HG02885 (cell line): ENCODE measurements at regions not wholly inside any gene's neighbourhood (a gene's known extent, or its start where the extent isn't known, plus 50 kb on each side); places are given as distances from the start of the nearest gene placed in this dataset.

Experiments used
- ATAC-seq: cut with Tn5 transposase; IDR thresholded peaks from one replicate; pipeline ENCODE4 v1.9.1; 2021; ENCODE audit warnings: mild to moderate bottlenecking; ENCODE audit not compliant: unreplicated experiment, poor library complexity

DNA sequence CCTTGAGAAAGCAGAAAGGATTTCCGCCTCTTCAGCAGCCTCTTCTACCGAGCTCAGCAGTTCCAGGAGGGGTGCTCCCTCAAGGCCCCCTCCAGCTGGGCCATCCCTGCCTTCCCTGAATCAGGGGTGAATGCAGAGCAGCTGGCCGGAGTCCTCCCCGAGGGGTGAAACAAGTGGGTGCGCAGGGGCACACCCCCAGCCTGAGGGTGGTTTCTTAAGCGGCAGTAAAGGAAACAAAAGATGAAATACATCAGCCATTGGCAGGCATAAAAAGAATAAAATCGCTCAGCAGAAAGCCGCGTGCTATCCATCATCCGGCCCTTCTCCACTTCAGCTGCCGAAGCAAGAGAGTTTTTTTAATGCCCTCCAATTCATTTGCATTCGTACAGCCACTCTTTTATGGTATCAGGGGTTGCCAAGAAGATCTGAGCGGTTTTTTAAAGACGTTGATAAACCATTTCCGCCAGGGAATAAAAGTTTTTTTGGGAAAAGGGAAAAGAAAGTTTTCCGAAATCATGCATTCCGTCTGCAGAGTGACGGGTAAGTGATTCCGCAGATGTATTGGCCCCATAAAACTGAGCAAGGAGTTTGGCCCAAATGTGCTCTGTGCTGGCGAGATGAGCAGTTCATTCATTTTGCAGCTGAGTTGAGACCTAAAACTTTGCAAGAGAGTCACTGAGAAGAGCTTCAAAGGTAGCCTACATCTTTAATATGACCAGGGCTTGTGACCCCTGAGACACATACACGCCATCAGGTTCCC, 73.7 kb upstream of the ZC3H12A start:
- no peak for ATAC-seq

DNA sequence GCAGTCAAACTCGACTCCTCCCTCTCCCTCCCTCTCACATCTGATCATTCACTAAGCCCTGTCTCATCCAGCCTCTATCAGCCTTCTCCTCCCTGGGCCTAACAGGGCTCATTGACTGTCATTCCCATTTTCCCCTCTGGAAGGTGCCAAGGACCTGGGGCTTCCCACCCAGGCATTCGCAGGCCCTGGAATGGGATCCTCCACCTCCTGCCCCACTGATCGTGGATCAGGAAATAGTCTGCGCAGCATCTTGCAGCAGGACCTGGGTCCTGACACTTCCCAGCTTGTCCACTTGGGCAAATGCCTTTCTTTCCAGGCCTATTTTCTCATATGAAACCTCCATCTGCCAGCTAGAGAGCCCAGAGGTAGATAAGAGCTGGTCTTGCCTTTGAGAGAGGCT, 71.2 kb upstream of the ZC3H12A start:
- ATAC-seq: no peak

DNA sequence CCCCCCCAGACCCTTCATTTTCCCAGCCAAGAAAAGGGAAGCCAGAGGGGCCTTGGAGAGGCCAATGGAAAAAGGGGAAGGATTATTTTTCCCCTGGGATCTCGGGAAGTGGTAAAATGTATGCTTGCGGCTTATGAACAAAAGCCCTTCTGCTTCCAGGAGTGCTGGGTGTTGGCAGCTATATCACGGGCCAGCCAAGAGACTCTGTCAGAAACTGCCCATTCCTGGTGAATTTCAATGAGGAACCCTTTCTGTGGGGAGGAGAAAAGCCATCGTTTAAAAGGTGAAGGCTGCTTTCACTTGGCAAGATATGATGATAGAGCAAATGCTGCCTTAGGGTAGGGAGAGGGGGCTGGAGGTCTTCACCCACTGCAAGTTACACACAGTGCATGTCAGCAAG, 69.7 kb upstream of the ZC3H12A start:
- no peak for ATAC-seq

DNA sequence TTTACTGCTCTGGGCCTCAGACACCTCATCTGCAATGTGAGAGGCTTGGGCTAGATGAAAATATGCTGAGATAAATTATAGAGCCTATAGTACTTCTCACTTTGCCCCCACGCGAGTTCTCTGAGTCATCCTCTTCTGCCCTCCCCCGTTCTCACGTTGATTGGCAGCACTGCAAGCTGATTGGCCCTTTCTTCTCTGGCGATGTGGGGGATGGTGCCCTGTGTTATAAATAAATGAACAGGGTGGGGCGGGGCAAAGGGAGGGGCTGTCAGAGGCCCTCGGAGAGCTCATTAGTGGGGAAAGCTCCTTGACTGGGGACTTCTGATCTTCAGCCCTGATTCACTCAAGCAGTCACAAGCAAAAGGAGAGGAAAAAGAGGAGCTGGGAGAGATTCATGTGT, 64.3 kb upstream of the ZC3H12A start:
- no peak for ATAC-seq

DNA sequence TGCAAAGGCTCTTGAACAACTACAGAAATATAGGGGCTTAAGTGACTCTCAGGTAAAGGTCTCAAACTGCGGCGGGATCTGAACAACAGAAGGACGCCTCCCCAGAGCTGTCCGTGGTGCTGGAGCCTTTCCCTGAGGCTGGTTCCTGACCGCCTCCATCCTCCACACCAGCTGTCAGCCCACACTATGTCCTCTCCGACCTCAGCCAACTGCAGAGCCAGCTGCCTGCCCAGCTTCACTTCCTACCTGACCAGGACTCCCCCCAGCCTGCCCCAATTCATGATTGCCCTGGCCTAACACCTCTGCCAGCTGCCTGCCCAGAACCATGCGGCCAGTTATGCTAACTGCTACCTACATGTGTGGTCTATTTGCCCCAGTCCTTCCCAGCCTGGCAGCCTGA, 63.6 kb upstream of the ZC3H12A start:
- ATAC-seq: no peak

DNA sequence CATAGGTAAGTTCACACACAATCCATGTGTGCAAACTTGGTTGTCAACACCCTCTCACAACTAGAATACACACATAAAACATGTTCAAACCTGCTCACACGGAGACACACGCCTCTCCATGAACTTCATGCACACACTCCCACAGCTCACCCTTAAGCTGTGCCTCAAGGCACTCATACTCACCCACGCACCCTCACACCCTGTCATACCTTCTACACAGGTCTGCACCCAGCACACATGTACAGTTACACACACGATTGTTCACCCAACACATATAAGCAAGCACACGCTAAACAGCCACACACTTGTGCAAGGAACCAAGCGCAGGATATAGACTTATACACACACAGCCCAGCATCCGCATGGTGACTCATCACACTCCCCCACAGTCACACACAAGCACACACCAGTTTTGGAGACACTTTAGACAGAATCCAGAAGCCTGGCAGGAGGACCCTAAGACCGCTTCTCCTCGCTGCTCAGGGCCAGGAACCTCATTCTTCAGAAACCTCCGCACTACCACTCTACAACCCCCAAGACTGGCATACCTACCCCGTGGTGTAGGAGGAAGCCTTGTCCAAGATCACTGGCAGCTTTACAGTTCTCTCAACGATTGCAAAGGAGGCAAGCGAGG, 58.7 kb upstream of the ZC3H12A start:
- ATAC-seq: no peak

DNA sequence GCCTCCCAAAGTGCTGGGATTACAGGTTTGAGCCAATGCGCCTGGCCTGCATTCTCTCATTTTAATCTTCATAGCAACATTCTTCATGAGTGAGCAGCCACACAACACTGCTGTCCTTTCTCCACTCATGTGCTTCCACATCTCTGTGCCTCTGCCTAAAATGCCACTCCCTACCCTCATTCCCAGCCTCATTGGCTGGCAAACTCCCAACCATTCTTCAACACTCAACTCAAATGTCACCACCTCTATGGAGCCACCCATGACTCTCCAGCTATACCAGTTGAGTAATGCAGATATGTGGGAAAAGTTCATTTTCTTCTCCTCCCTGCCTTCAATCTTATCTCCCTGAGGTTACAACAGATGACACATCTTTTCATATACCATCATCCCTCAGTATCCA, 53.9 kb upstream of the ZC3H12A start:
- ATAC-seq: no peak

DNA sequence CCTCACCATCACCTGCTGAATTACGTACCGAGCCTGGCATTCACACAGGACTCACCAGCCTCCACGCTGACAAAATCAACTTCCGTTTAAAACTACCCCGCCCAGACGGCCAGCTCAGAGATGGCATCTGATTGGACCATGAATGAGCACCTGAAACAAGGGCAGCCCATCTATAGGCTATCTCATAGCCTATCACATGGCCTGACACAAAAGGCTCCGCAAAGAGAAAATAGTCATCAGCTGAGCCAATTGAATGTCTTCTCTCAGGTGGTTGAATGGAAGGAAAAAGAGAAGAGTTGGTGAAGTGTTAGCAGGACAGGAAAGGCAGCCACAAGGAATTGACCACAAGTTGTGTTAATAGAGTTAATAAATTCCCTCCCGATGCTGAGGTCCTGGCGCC, 50.6 kb upstream of the ZC3H12A start:
- no peak for ATAC-seq

DNA sequence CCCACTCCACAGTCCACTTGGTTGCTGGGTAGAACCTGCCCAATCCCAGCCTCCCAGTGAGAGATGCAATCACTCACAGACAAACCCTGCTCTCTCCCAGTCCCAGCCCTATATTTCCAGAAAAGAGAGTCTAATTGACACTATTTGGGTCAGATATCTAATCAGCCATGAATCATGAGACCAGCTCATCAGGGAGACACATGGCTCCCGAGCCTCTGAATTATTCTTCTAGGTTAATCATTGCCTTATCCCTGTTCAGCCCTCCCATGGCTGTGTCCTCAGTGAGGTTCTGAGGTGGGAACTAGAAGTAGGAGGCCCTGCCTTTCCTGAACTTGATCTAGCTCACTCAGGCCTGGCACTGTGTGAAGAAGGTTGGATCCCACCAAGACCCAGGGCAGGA, 49.9 kb upstream of the ZC3H12A start:
- no peak for ATAC-seq
